H9 (cell line): ENCODE measurements at regions not wholly inside any gene's neighbourhood (a gene's known extent, or its start where the extent isn't known, plus 50 kb on each side); places are given as distances from the start of the nearest gene placed in this dataset.
"Not testable (repeated sequence)": the region's sequence is repeated elsewhere in the genome, so short reads cannot be mapped to it uniquely, and the experiment has no call there.

Experiments
- DNase-seq: peaks from one replicate; pipeline ENCODE4 v3.0.0-alpha.2; 2017
- H2AFZ ChIP-seq: one replicate; pipeline ENCODE4 v1.6.1; 2013; ENCODE audit warnings: mild to moderate bottlenecking, low read length, control low read depth, moderate library complexity
- H2AK5ac ChIP-seq: 2 replicates; pipeline ENCODE4 v1.6.1; 2013; ENCODE audit warnings: low read length, control low read depth, mixed read lengths; ENCODE audit not compliant: insufficient read length
- H2BK120ac ChIP-seq: one replicate; pipeline ENCODE4 v1.6.1; 2013; ENCODE audit warnings: low read depth, mild to moderate bottlenecking, low read length, control low read depth, inconsistent platforms; ENCODE audit not compliant: poor library complexity, severe bottlenecking
- H2BK12ac ChIP-seq: 2 replicates; pipeline ENCODE4 v1.6.1; 2013; ENCODE audit warnings: low read length, control low read depth, mixed read lengths, low read depth; ENCODE audit not compliant: insufficient read length
- H2BK15ac ChIP-seq: 2 replicates; pipeline ENCODE4 v1.6.1; 2013; ENCODE audit warnings: low read depth, low read length, control low read depth
- H2BK20ac ChIP-seq: one replicate; pipeline ENCODE4 v1.6.1; 2013; ENCODE audit warnings: low read depth, mild to moderate bottlenecking, low read length, control low read depth, inconsistent platforms; ENCODE audit not compliant: poor library complexity, severe bottlenecking
- H2BK5ac ChIP-seq: 2 replicates; pipeline ENCODE4 v1.6.1; 2013; ENCODE audit warnings: low read length, control low read depth, mixed read lengths; ENCODE audit not compliant: insufficient read length
- H3K14ac ChIP-seq: 2 replicates; pipeline ENCODE4 v1.6.1; 2013; ENCODE audit warnings: low read length, control low read depth; ENCODE audit not compliant: insufficient read depth
- H3K18ac ChIP-seq: 2 replicates; pipeline ENCODE4 v1.6.1; 2013; ENCODE audit warnings: low read depth, mild to moderate bottlenecking, mixed read lengths, low read length, control low read depth; ENCODE audit not compliant: insufficient read length
- H3K23ac ChIP-seq: 2 replicates; pipeline ENCODE4 v1.6.1; 2013; ENCODE audit warnings: low read length, control low read depth, mixed read lengths, low read depth; ENCODE audit not compliant: insufficient read length
- H3K23me2 ChIP-seq: 2 replicates; pipeline ENCODE4 v1.6.1; 2013; ENCODE audit warnings: low read depth, mild to moderate bottlenecking, mixed read lengths, low read length, control low read depth; ENCODE audit not compliant: insufficient read length, poor library complexity, severe bottlenecking
- H3K27ac ChIP-seq: 2 replicates; pipeline ENCODE4 v1.5.1; 2013; ENCODE audit warnings: low read length, control low read depth, mixed read lengths, low read depth; ENCODE audit not compliant: insufficient read length
- H3K27me3 ChIP-seq: 2 replicates; pipeline ENCODE4 v1.6.1; 2013; ENCODE audit warnings: low read length, control low read depth, inconsistent platforms; ENCODE audit not compliant: insufficient read depth
- H3K4ac ChIP-seq: 2 replicates; pipeline ENCODE4 v1.6.1; 2013; ENCODE audit warnings: low read depth, mild to moderate bottlenecking, control low read depth, inconsistent platforms, low read length, moderate library complexity
- H3K4me1 ChIP-seq: 2 replicates; pipeline ENCODE4 v1.6.1; 2013; ENCODE audit warnings: low read length, control low read depth, inconsistent platforms; ENCODE audit not compliant: insufficient read depth
- H3K4me2 ChIP-seq: 2 replicates; pipeline ENCODE4 v1.6.1; 2013; ENCODE audit warnings: low read length, control low read depth, mixed read lengths; ENCODE audit not compliant: insufficient read length, insufficient read depth
- H3K56ac ChIP-seq: 2 replicates; pipeline ENCODE4 v1.6.1; 2013; ENCODE audit warnings: low read depth, mild to moderate bottlenecking, mixed read lengths, low read length, control low read depth; ENCODE audit not compliant: insufficient read length
- H3K79me1 ChIP-seq: 2 replicates; pipeline ENCODE4 v1.6.1; 2013; ENCODE audit warnings: low read depth, mild to moderate bottlenecking, moderate library complexity, low read length, control low read depth, inconsistent platforms; ENCODE audit not compliant: insufficient read depth, poor library complexity, severe bottlenecking
- H3K79me2 ChIP-seq: 2 replicates; pipeline ENCODE4 v1.6.1; 2013; ENCODE audit warnings: low read length, control low read depth, inconsistent platforms; ENCODE audit not compliant: insufficient read depth
- H3K9ac ChIP-seq: 2 replicates; pipeline ENCODE4 v1.6.1; 2013; ENCODE audit warnings: low read length, control low read depth, mixed read lengths; ENCODE audit not compliant: insufficient read length; ENCODE audit errors: extremely low read depth
- H3K9me3 ChIP-seq: one replicate; pipeline ENCODE4 v1.6.1; 2013; ENCODE audit warnings: low read depth, low read length, inconsistent platforms; ENCODE audit not compliant: control insufficient read depth
- H3T11ph ChIP-seq: one replicate; pipeline ENCODE4 v1.6.1; 2013; ENCODE audit warnings: mild to moderate bottlenecking, low read length, control low read depth, inconsistent platforms
- H4K20me1 ChIP-seq: one replicate; pipeline ENCODE4 v1.6.1; 2013; ENCODE audit not compliant: control insufficient read depth, insufficient read length, insufficient read depth
- H4K5ac ChIP-seq: 2 replicates; pipeline ENCODE4 v1.6.1; 2013; ENCODE audit warnings: low read depth, mild to moderate bottlenecking, mixed read lengths, low read length, control low read depth; ENCODE audit not compliant: insufficient read length
- H4K8ac ChIP-seq: replicated peaks from 2 replicates; pipeline ENCODE4 v1.6.1; 2013; ENCODE audit warnings: low read length, control low read depth, mixed read lengths, low read depth; ENCODE audit not compliant: insufficient read length
- H4K91ac ChIP-seq: 2 replicates; pipeline ENCODE4 v1.6.1; 2013; ENCODE audit warnings: low read depth, mild to moderate bottlenecking, moderate library complexity, mixed read lengths, low read length, control low read depth; ENCODE audit not compliant: insufficient read length
- H3K27ac Mint-ChIP-seq, 3 experiments: 2 replicates in 2 of 3; 3 replicates in 1 of 3; pipeline ENCODE4 v1.8.0; 2020 to 2021; ENCODE audit warnings: mixed read lengths in 3 of 3, mild to moderate bottlenecking in 1 of 3, moderate library complexity in 1 of 3
- H3K27me3 Mint-ChIP-seq: 2 replicates; pipeline ENCODE4 v1.8.0; 2021; ENCODE audit warnings: low read depth, mild to moderate bottlenecking, moderate library complexity, mixed read lengths
- H3K36me3 Mint-ChIP-seq, 3 experiments: 2 replicates in 2 of 3; 3 replicates in 1 of 3; pipeline ENCODE4 v1.8.0; 2020 to 2021; ENCODE audit warnings: low read depth in 3 of 3, mixed read lengths in 3 of 3; ENCODE audit not compliant: insufficient read depth in 1 of 3
- H3K4me1 Mint-ChIP-seq, 2 experiments: 2 replicates each; pipeline ENCODE4 v1.8.0; 2020; ENCODE audit warnings: mixed read lengths in 2 of 2
- H3K4me3 Mint-ChIP-seq, 2 experiments: 2 replicates in 1 of 2; 3 replicates in 1 of 2; pipeline ENCODE4 v1.8.0; 2020 to 2021; ENCODE audit warnings: mild to moderate bottlenecking in 2 of 2, mixed read lengths in 2 of 2, moderate library complexity in 1 of 2
- H3K9me3 Mint-ChIP-seq, 2 experiments: 2 replicates in 1 of 2; 3 replicates in 1 of 2; pipeline ENCODE4 v1.8.0; 2020; ENCODE audit warnings: mild to moderate bottlenecking in 2 of 2, mixed read lengths in 2 of 2, moderate library complexity in 1 of 2
- WGBS: extraction: QIAGEN DNeasy Blood & Tissue Kit; methylation state at CpG from one replicate; pipeline ENCODE4 v1.1.7; 2013; ENCODE audit warnings: missing lambda C conversion rate, low lambda C conversion rate, mixed read lengths; ENCODE audit not compliant: insufficient read length; ENCODE audit errors: extremely low coverage; 5-methylcytosine and 5-hydroxymethylcytosine counted together
- TF ChIP-seq, protein P1 (sequence below): fragments of 200-600 bp; sonication (generic); conservative IDR thresholded peaks from 3 replicates; pipeline ENCODE4 v1.8.0; 2021; ENCODE audit warnings: antibody characterized with exemption, mild to moderate bottlenecking

GRCh38 chr7:54215424-54215823 is 326.8 kb upstream of the VSTM2A start:
- no peak overlapping the region for H2BK120ac ChIP-seq
- Mint-ChIP-seq H3K27me3 (no peaks in the 10 kb centered on the region; the same call in 1 of the 2 replicates), H3K27ac (no peak overlapping the region), H3K9me3 (peaks cover 74% of the 10 kb centered on the region in 2 experiments), H3K4me1 (peaks cover 4 to 8% of the 10 kb centered on the region in 2 experiments; a peak in 1 of 4 replicates), H3K36me3 (peaks cover 49 to 85% (median 54%) of the 10 kb centered on the region in 3 experiments), H3K4me3 (no peak overlapping the region)
- no peak overlapping the region for H3K23ac ChIP-seq
- no peak overlapping the region for H2BK12ac ChIP-seq
- H3K79me1 ChIP-seq = no peaks in the 10 kb centered on the region
- no peak overlapping the region for H3K9ac ChIP-seq
- H3K4me2 ChIP-seq = no peak overlapping the region
- H4K20me1 ChIP-seq = no peaks in the 10 kb centered on the region
- H3K27me3 ChIP-seq = no peaks in the 10 kb centered on the region
- H2BK20ac ChIP-seq = no peak overlapping the region
- no peak overlapping the region for H2AK5ac ChIP-seq
- no peak overlapping the region for H2BK15ac ChIP-seq
- H4K8ac ChIP-seq = no peak overlapping the region
- H3K27ac ChIP-seq = no peak overlapping the region
- no peak overlapping the region for H4K91ac ChIP-seq
- no peak overlapping the region for H3K14ac ChIP-seq
- peaks cover 7% of the 10 kb centered on the region for H3K9me3 ChIP-seq
- no peak overlapping the region for H3T11ph ChIP-seq
- no peak overlapping the region for H2BK5ac ChIP-seq
- H3K4ac ChIP-seq = no peak overlapping the region
- no CpG with 5 or more reads among the region's 1 CpG for WGBS
- H3K18ac ChIP-seq = no peak overlapping the region
- no peak overlapping the region for H2AFZ ChIP-seq
- H3K56ac ChIP-seq = no peak overlapping the region
- H4K5ac ChIP-seq = no peak overlapping the region
- no peaks in the 10 kb centered on the region for H3K23me2 ChIP-seq
- no peaks in the 10 kb centered on the region for H3K79me2 ChIP-seq
- TF ChIP-seq, protein P1, sequence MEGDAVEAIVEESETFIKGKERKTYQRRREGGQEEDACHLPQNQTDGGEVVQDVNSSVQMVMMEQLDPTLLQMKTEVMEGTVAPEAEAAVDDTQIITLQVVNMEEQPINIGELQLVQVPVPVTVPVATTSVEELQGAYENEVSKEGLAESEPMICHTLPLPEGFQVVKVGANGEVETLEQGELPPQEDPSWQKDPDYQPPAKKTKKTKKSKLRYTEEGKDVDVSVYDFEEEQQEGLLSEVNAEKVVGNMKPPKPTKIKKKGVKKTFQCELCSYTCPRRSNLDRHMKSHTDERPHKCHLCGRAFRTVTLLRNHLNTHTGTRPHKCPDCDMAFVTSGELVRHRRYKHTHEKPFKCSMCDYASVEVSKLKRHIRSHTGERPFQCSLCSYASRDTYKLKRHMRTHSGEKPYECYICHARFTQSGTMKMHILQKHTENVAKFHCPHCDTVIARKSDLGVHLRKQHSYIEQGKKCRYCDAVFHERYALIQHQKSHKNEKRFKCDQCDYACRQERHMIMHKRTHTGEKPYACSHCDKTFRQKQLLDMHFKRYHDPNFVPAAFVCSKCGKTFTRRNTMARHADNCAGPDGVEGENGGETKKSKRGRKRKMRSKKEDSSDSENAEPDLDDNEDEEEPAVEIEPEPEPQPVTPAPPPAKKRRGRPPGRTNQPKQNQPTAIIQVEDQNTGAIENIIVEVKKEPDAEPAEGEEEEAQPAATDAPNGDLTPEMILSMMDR = peak; percentile 33; the same call in 2 of the 3 replicates
- no peaks in the 10 kb centered on the region for H3K4me1 ChIP-seq
- no peak for DNase-seq

- not testable (repeated sequence) for H3K79me2 ChIP-seq, H3K23ac ChIP-seq, H4K8ac ChIP-seq, H2BK20ac ChIP-seq, H3K27me3 Mint-ChIP-seq, H2BK12ac ChIP-seq, H3K4me3 Mint-ChIP-seq, H3K27ac Mint-ChIP-seq, H2AK5ac ChIP-seq, H3K27me3 ChIP-seq, H3K9ac ChIP-seq, H3K4me1 ChIP-seq, H3K18ac ChIP-seq, H3K4me2 ChIP-seq, H3K27ac ChIP-seq, H4K5ac ChIP-seq, H3K4ac ChIP-seq, H3K56ac ChIP-seq, H3K9me3 Mint-ChIP-seq, H3K9me3 ChIP-seq, H3K36me3 Mint-ChIP-seq, H3K14ac ChIP-seq, H2AFZ ChIP-seq, H3K4me1 Mint-ChIP-seq, H2BK15ac ChIP-seq, H2BK5ac ChIP-seq, H4K91ac ChIP-seq, H3T11ph ChIP-seq, H4K20me1 ChIP-seq, H3K79me1 ChIP-seq, H2BK120ac ChIP-seq, H3K23me2 ChIP-seq, DNase-seq
Observed at GRCh38 chr7:54226030-54226429, 316.1 kb upstream of the VSTM2A start.
